HepG2 (cell line): ENCODE measurements at regions not wholly inside any gene's neighbourhood (a gene's known extent, or its start where the extent isn't known, plus 50 kb on each side); places are given as distances from the start of the nearest gene placed in this dataset.

Source experiments
- ATAC-seq: fragments of 200-7000 bp; cut with Tn5 transposase; 3 replicates; pipeline ENCODE4 v1.9.1; 2020; ENCODE audit warnings: mild to moderate bottlenecking, moderate library complexity
- BruUV-seq: library from RNA; stranded (reverse); fragments of 400-500 nt; replicated peaks from 2 replicates; lab custom pipeline; 2021; lab: Mats Ljungman, UMichigan
- CTCF ChIA-PET: fragments of 300-600 bp; formaldehyde crosslinking; extraction: SDS; loops from one replicate; lab custom pipeline; 2021; ENCODE audit warnings: low total read pairs, inconsistent platforms, low intra/inter-chr PET ratio; lab: Yijun Ruan, JAX
- POLR2A ChIA-PET: fragments of 350-600 bp; sonication (Branson Sonifier 250); formaldehyde crosslinking; loops from one replicate; lab custom pipeline; 2020; ENCODE audit warnings: antibody characterized with exemption, inconsistent platforms; lab: Yijun Ruan, JAX
- DNase-seq: peaks from one replicate; pipeline ENCODE4 v3.0.0-alpha.2; 2015; ENCODE audit warnings: low spot score
- FAIRE-seq: peaks from 3 replicates; lab custom pipeline; 2011; peaks lifted over from hg19 to GRCh38; lab: Jason Lieb, UNC
- H2AFZ ChIP-seq: one replicate; pipeline ENCODE4 v1.6.1; 2011; ENCODE audit warnings: low read length, inconsistent platforms
- H3K27ac ChIP-seq: fragments of 300-600 bp; 3 replicates; pipeline ENCODE4 v1.8.0; 2011; ENCODE audit warnings: mixed run types, mild to moderate bottlenecking, mixed read lengths, low read length, inconsistent platforms; ENCODE audit not compliant: insufficient read depth; ENCODE audit errors: extremely low read length
- H3K27me3 ChIP-seq, 2 experiments: fragments of 200-600 bp in 1 of 2; 2 replicates in 1 of 2; 3 replicates in 1 of 2; pipeline versions ENCODE4 v1.6.0 to v1.8.0; 2011; ENCODE audit warnings: low read length in 2 of 2, mild to moderate bottlenecking in 2 of 2, moderate library complexity in 2 of 2, inconsistent platforms in 1 of 2; ENCODE audit not compliant: insufficient read depth in 2 of 2, control insufficient read depth in 1 of 2
- H3K36me3 ChIP-seq, 2 experiments: fragments of 200-600 bp in 1 of 2; replicated peaks in 1 of 2; 2 replicates in 1 of 2; 3 replicates in 1 of 2; pipeline versions ENCODE4 v1.5.1 to v1.8.0; 2011; ENCODE audit warnings: low read length in 2 of 2, inconsistent platforms in 1 of 2; ENCODE audit not compliant: insufficient read depth in 2 of 2, control insufficient read depth in 1 of 2
- H3K4me1 ChIP-seq: 2 replicates; pipeline ENCODE4 v1.5.1; 2012; ENCODE audit warnings: low read length, inconsistent platforms; ENCODE audit not compliant: insufficient read depth
- H3K4me2 ChIP-seq: 2 replicates; pipeline ENCODE4 v1.6.0; 2011; ENCODE audit warnings: low read depth, low read length, inconsistent platforms
- H3K4me3 ChIP-seq, 3 experiments: fragments of 200-600 bp in 1 of 3; sonication (generic), shearing (Covaris generic) in 1 of 3; replicated peaks in 1 of 3; 2 replicates each; pipeline ENCODE4 v1.5.1; 2011 to 2016; ENCODE audit warnings: low read length in 3 of 3, inconsistent platforms in 2 of 3, low read depth in 2 of 3, mild to moderate bottlenecking in 2 of 3, control low read depth in 1 of 3, mixed read lengths in 1 of 3; ENCODE audit not compliant: insufficient read depth in 1 of 3
- H3K79me2 ChIP-seq: one replicate; pipeline ENCODE4 v1.6.1; 2011; ENCODE audit warnings: low read length, inconsistent platforms; ENCODE audit not compliant: insufficient read depth
- H3K9ac ChIP-seq: 2 replicates; pipeline ENCODE4 v1.6.0; 2011; ENCODE audit warnings: mild to moderate bottlenecking, low read depth, low read length, inconsistent platforms; ENCODE audit not compliant: insufficient read depth
- H3K9me3 ChIP-seq: 2 replicates; pipeline ENCODE4 v1.5.1; 2012; ENCODE audit warnings: mild to moderate bottlenecking, low read length
- H4K20me1 ChIP-seq: 2 replicates; pipeline ENCODE4 v1.6.0; 2011; ENCODE audit warnings: inconsistent platforms, mild to moderate bottlenecking, low read length, moderate library complexity; ENCODE audit not compliant: insufficient read depth
- ATM ChIP-seq: fragments of 450-650 bp; IDR thresholded peaks from 2 replicates; pipeline ENCODE4 v1.7.1; 2017; ENCODE audit warnings: mild to moderate bottlenecking, borderline replicate concordance
- CREB1 ChIP-seq, 2 experiments: fragments of 450-650 bp in 1 of 2; IDR thresholded peaks; 2 replicates each; pipeline ENCODE4 v1.6.1; 2016 to 2017; ENCODE audit warnings: control low read depth in 1 of 2, mild to moderate bottlenecking in 1 of 2, missing compliant biosample characterization in 1 of 2, missing genetic modification characterization in 1 of 2
- GABPB1 ChIP-seq: IDR thresholded peaks from 2 replicates; pipeline ENCODE4 v1.6.1; 2016; ENCODE audit warnings: mild to moderate bottlenecking, missing genetic modification reagents, moderate library complexity, missing compliant biosample characterization
- NR2F1 ChIP-seq, 2 experiments: fragments of 450-650 bp in 1 of 2; formaldehyde crosslinking in 1 of 2; IDR thresholded peaks; 2 replicates each; pipeline versions ENCODE4 v1.5.0 to v1.6.1; 2016 to 2020; ENCODE audit warnings: mild to moderate bottlenecking in 1 of 2, missing compliant biosample characterization in 1 of 2, missing genetic modification reagents in 1 of 2, moderate library complexity in 1 of 2
- SRY ChIP-seq: sonication (generic); formaldehyde crosslinking; IDR thresholded peaks from 2 replicates; pipeline ENCODE4 v1.8.0; 2022; ENCODE audit warnings: mild to moderate bottlenecking, missing genetic modification reagents
- ZNF431 ChIP-seq: sonication (generic); formaldehyde crosslinking; IDR thresholded peaks from 2 replicates; pipeline ENCODE4 v1.9.0; 2022; ENCODE audit warnings: missing genetic modification reagents, low read depth, mild to moderate bottlenecking, borderline replicate concordance
- ZNF557 ChIP-seq: sonication (generic); formaldehyde crosslinking; IDR thresholded peaks from 2 replicates; pipeline ENCODE4 v1.4.0; 2020; ENCODE audit warnings: missing genetic modification reagents
- ZNF75D ChIP-seq: sonication (generic); formaldehyde crosslinking; IDR thresholded peaks from 2 replicates; pipeline ENCODE4 v1.8.1; 2023; ENCODE audit warnings: missing genetic modification reagents, mild to moderate bottlenecking, borderline replicate concordance
- WGBS: methylation state at CpG from one replicate; pipeline ENCODE4 v1.1.6; 2017; ENCODE audit warnings: low lambda C conversion rate; 5-methylcytosine and 5-hydroxymethylcytosine counted together
- in situ Hi-C: cut with HindIII; loops from 2 replicates; pipeline ENCODE4 v1.10.0; 2017; ENCODE audit warnings: low pct_unique_long_range_greater_than_20kb; ENCODE audit not compliant: extremely low pct_ligation_motif_present
- intact Hi-C: fragments of 100-400 bp; cut with micrococcal nuclease; formaldehyde crosslinking; loops from one replicate; pipeline ENCODE4 v1.10.0; 2022; ENCODE audit not compliant: unreplicated experiment
- TF ChIP-seq, protein P1 (sequence below): sonication (generic); formaldehyde crosslinking; IDR thresholded peaks from 2 replicates; pipeline ENCODE4 v1.5.1; 2020; ENCODE audit warnings: mild to moderate bottlenecking, missing genetic modification reagents, moderate library complexity
- TF ChIP-seq, protein P2 (sequence below): sonication (generic); formaldehyde crosslinking; conservative IDR thresholded peaks from 2 replicates; pipeline ENCODE4 v1.8.0; 2022; ENCODE audit warnings: low read depth, missing genetic modification reagents
- TF ChIP-seq, protein P3 (sequence below): sonication (generic); formaldehyde crosslinking; IDR thresholded peaks from 2 replicates; pipeline ENCODE4 v1.5.0; 2020; ENCODE audit warnings: missing genetic modification reagents

DNA sequence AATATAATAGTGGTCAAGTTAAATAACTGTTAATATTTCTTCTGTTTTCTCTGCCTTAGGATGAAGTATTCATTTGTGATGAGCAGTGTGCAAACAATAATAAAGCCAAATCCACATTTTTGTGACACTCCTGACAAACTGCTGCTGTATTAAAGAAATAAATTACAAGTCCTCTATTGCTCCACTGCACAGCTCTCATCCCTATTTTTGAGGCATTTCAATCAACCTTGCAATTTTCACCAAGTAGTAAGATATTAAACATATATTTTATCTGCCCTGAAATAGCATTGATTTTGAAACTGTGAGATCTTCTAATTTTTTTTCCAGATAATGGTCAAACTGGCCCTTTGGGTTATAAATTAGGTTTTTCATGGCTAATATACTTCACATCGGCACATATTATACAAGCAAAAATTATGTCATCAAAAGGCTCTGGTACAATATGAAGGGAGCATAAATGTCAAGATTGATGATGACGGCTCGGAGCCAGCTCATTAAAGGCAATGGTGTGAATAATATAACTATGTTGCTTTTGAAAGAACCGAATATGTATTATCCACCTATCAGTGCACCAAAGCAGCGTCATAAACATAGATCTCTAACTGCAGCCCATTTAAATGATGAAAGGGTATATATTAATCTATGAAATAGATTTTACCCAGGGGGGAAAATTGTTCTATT is 764.9 kb downstream of the DNAH5 start:
- in situ Hi-C loops (no loop called here), intact Hi-C loops (no loop called here)
- ATAC-seq, result no peak
- H3K27me3 ChIP-seq, result no peaks in the 10 kb centered on the region
- no peak overlapping the region for H3K4me2 ChIP-seq
- H3K27ac ChIP-seq, result no peak overlapping the region
- no peak overlapping the region for H3K9ac ChIP-seq
- peaks cover 93% of the 10 kb centered on the region for H3K9me3 ChIP-seq
- no peaks in the 10 kb centered on the region for H3K4me1 ChIP-seq
- CTCF ChIA-PET, result no interaction called here
- no TSS peak for BruUV-seq
- no peak overlapping the region for H2AFZ ChIP-seq
- H3K79me2 ChIP-seq, result no peaks in the 10 kb centered on the region
- no peaks in the 10 kb centered on the region for H4K20me1 ChIP-seq
- TF ChIP-seq SRY (no peak), CREB1 (IDR thresholded peaks at IDR 0.05) (0 out of 2 replicates have a peak, but pooled peaks have one; percentile 20), CREB1 (CRISPR knock-in tag; IDR thresholded peaks at IDR 0.05) (no peak)
- no peak overlapping the region for H3K4me3 ChIP-seq
- H3K36me3 ChIP-seq, result no peaks in the 10 kb centered on the region
- FAIRE-seq, result no peak
- 17% methylated on average over 5 of the region's 5 CpGs for WGBS
- POLR2A ChIA-PET, result no interaction called here
- DNase-seq, result no peak

DNA sequence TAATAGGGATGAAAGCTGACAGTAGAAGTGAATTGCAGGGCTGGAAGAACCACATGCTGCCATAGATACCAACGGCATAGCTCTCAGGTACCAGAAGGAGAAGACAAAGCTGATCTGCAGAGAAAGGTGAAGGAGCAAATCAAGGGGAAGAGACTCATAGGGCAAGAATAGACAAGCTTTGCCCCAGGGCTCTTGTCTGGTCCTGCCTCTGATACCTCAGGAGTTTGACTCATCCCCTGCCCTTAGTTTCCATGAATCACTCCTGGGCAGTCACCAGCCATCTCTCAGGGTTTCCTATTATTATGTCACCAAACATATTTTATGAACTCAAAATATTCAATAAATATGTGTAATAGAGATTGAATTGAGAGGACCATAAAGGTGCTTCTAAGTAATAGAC is 800.9 kb downstream of the DNAH5 start:
- 0% methylated on average over 1 of the region's 1 CpG for WGBS
- Histone ChIP-seq H3K9ac (no peak overlapping the region), H3K9me3 (peaks cover 85% of the 10 kb centered on the region), H3K27me3 (no peaks in the 10 kb centered on the region), H3K79me2 (no peaks in the 10 kb centered on the region), H3K4me1 (no peaks in the 10 kb centered on the region), H2AFZ (no peak overlapping the region), H3K4me3 (no peak overlapping the region), H3K27ac (no peak overlapping the region), H4K20me1 (no peaks in the 10 kb centered on the region), H3K36me3 (no peaks in the 10 kb centered on the region), H3K4me2 (no peak overlapping the region)
- FAIRE-seq, result no peak
- POLR2A ChIA-PET, result no interaction called here
- CTCF ChIA-PET, result no interaction called here
- no peak for ATAC-seq
- no TSS peak for BruUV-seq
- in situ Hi-C loops, result no loop called here
- intact Hi-C loops, result no loop called here
- DNase-seq, result no peak
- TF ChIP-seq, protein P1, sequence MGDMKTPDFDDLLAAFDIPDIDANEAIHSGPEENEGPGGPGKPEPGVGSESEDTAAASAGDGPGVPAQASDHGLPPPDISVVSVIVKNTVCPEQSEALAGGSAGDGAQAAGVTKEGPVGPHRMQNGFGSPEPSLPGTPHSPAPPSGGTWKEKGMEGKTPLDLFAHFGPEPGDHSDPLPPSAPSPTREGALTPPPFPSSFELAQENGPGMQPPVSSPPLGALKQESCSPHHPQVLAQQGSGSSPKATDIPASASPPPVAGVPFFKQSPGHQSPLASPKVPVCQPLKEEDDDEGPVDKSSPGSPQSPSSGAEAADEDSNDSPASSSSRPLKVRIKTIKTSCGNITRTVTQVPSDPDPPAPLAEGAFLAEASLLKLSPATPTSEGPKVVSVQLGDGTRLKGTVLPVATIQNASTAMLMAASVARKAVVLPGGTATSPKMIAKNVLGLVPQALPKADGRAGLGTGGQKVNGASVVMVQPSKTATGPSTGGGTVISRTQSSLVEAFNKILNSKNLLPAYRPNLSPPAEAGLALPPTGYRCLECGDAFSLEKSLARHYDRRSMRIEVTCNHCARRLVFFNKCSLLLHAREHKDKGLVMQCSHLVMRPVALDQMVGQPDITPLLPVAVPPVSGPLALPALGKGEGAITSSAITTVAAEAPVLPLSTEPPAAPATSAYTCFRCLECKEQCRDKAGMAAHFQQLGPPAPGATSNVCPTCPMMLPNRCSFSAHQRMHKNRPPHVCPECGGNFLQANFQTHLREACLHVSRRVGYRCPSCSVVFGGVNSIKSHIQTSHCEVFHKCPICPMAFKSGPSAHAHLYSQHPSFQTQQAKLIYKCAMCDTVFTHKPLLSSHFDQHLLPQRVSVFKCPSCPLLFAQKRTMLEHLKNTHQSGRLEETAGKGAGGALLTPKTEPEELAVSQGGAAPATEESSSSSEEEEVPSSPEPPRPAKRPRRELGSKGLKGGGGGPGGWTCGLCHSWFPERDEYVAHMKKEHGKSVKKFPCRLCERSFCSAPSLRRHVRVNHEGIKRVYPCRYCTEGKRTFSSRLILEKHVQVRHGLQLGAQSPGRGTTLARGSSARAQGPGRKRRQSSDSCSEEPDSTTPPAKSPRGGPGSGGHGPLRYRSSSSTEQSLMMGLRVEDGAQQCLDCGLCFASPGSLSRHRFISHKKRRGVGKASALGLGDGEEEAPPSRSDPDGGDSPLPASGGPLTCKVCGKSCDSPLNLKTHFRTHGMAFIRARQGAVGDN (CRISPR knock-in tag), result no peak
- TF ChIP-seq ZNF557 (CRISPR knock-in tag) (no peak), ATM (no peak), NR2F1 (CRISPR knock-in tag; IDR thresholded peaks at IDR 0.05) (no peak), GABPB1 (CRISPR knock-in tag) (no peak), ZNF431 (CRISPR knock-in tag) (no peak), ZNF75D (CRISPR knock-in tag) (no peak)
- TF ChIP-seq, protein P2, sequence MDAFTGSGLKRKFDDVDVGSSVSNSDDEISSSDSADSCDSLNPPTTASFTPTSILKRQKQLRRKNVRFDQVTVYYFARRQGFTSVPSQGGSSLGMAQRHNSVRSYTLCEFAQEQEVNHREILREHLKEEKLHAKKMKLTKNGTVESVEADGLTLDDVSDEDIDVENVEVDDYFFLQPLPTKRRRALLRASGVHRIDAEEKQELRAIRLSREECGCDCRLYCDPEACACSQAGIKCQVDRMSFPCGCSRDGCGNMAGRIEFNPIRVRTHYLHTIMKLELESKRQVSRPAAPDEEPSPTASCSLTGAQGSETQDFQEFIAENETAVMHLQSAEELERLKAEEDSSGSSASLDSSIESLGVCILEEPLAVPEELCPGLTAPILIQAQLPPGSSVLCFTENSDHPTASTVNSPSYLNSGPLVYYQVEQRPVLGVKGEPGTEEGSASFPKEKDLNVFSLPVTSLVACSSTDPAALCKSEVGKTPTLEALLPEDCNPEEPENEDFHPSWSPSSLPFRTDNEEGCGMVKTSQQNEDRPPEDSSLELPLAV, result no peak
- TF ChIP-seq, protein P3, sequence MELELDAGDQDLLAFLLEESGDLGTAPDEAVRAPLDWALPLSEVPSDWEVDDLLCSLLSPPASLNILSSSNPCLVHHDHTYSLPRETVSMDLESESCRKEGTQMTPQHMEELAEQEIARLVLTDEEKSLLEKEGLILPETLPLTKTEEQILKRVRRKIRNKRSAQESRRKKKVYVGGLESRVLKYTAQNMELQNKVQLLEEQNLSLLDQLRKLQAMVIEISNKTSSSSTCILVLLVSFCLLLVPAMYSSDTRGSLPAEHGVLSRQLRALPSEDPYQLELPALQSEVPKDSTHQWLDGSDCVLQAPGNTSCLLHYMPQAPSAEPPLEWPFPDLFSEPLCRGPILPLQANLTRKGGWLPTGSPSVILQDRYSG (CRISPR knock-in tag), result no peak
